ENCODE measurements at regions not wholly inside any gene's neighbourhood (a gene's known extent, or its start where the extent isn't known, plus 50 kb on each side); places are given as distances from the start of the nearest gene placed in this dataset.
"Not testable (repeated sequence)": the region's sequence is repeated elsewhere in the genome, so short reads cannot be mapped to it uniquely, and the experiment has no call there.

GRCh38 chr2:175726223-175726622 is 275.8 kb downstream of the LNPK start:
- no peak overlapping the region for H3K4me3 ChIP-seq
- H3K27ac ChIP-seq, result no peak overlapping the region

GRCh38 chr2:175709248-175709647 is 292.8 kb downstream of the LNPK start:
- no peak overlapping the region for H3K4me3 ChIP-seq
- no peak overlapping the region for H3K27ac ChIP-seq

GRCh38 chr2:175707322-175707721 is 294.7 kb downstream of the LNPK start:
- no peak overlapping the region for H3K27ac ChIP-seq
- no peak overlapping the region for H3K4me3 ChIP-seq

- H3K4me3 ChIP-seq, H3K27ac ChIP-seq: not testable (repeated sequence)
These were observed 297.5 kb downstream of the LNPK start for GRCh38 chr2:175704568-175704967.

- Histone ChIP-seq H3K4me3 (no peak overlapping the region), H3K27ac (no peak overlapping the region)
These were observed 304.0 kb downstream of the LNPK start for GRCh38 chr2:175698061-175698460.

GRCh38 chr2:175690113-175690837 is 311.8 kb downstream of the LNPK start:
- Histone ChIP-seq H3K27ac (no peak overlapping the region), H3K4me3 (no peak overlapping the region)

- no peak overlapping the region for H3K4me3 ChIP-seq
- no peak overlapping the region for H3K27ac ChIP-seq
These were observed 313.8 kb downstream of the LNPK start for GRCh38 chr2:175688243-175688642.

GRCh38 chr2:175687465-175687864 is 314.6 kb downstream of the LNPK start:
- Histone ChIP-seq H3K4me3 (no peak overlapping the region), H3K27ac (no peak overlapping the region)

- Histone ChIP-seq H3K4me3 (no peak overlapping the region), H3K27ac (no peak overlapping the region)
These were observed 316.1 kb downstream of the LNPK start for GRCh38 chr2:175686002-175686401.

- no peak overlapping the region for H3K4me3 ChIP-seq
- H3K27ac ChIP-seq, result no peak overlapping the region
These were observed 317.6 kb downstream of the LNPK start for GRCh38 chr2:175684466-175684865.

GRCh38 chr2:175679728-175680127 is 322.3 kb downstream of the LNPK start:
- no peak overlapping the region for H3K27ac ChIP-seq
- no peak overlapping the region for H3K4me3 ChIP-seq

GRCh38 chr2:175679231-175679630 is 322.8 kb downstream of the LNPK start:
- Histone ChIP-seq H3K27ac (no peak overlapping the region), H3K4me3 (no peak overlapping the region)

- Histone ChIP-seq H3K4me3 (no peak overlapping the region), H3K27ac (no peak overlapping the region)
These were observed 324.2 kb downstream of the LNPK start for GRCh38 chr2:175677880-175678279.

- Histone ChIP-seq H3K4me3 (no peak overlapping the region), H3K27ac (no peak overlapping the region)
These were observed 325.3 kb downstream of the LNPK start for GRCh38 chr2:175676813-175677212.

- not testable (repeated sequence) for H3K27ac ChIP-seq, H3K4me3 ChIP-seq
These were observed 333.3 kb downstream of the LNPK start for GRCh38 chr2:175668804-175669203.

GRCh38 chr2:175662335-175662734 is 339.7 kb downstream of the LNPK start:
- no peak overlapping the region for H3K4me3 ChIP-seq
- no peak overlapping the region for H3K27ac ChIP-seq

GRCh38 chr2:175648577-175649063 is 353.4 kb downstream of the LNPK start:
- no peak overlapping the region for H3K4me3 ChIP-seq

GRCh38 chr2:175647058-175647457 is 355.0 kb downstream of the LNPK start:
- Histone ChIP-seq H3K27ac (no peak overlapping the region), H3K4me3 (no peak overlapping the region)

More at GRCh38 chr2:175648577-175649063, 353.4 kb downstream of the LNPK start:
- H3K27ac ChIP-seq, result no peak overlapping the region

GRCh38 chr2:175640655-175641054 is 361.4 kb downstream of the LNPK start:
- Histone ChIP-seq H3K4me3 (no peak overlapping the region), H3K27ac (no peak overlapping the region)

GRCh38 chr2:175633227-175633626 is 368.8 kb downstream of the LNPK start:
- H3K4me3 ChIP-seq, result no peak overlapping the region
- H3K27ac ChIP-seq, result no peak overlapping the region

GRCh38 chr2:175631245-175631623 is 370.8 kb downstream of the LNPK start:
- Histone ChIP-seq H3K27ac (no peak overlapping the region), H3K4me3 (no peak overlapping the region)
